OCI-M2 (cell line): ENCODE measurements at regions not wholly inside any gene's neighbourhood (a gene's known extent, or its start where the extent isn't known, plus 50 kb on each side); places are given as distances from the start of the nearest gene placed in this dataset.

Source experiments
- DNase-seq: peaks from one replicate; lab custom pipeline; 2025; ENCODE audit not compliant: unreplicated experiment; lab: John Stamatoyannopoulos, UW

DNA sequence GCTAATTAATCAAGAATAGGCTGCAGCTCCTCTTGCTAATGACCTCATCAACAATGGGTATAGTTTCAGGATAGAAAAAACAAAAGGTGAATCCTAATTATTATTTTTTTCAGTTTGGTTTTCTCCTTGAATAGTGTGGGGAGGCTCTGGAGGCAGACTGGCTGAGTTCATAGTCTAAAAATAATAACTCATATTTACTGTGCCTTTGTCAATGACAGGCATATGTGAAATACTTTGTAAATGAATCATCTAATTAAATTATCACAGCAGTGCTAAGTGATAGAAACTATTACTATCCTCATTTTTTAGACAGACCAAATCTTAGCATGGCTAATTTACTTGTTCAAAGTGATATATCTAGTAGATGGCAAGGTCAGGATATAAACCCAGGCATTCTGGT, 1261.0 kb upstream of the SLC10A2 start:
- DNase-seq, result no peak

DNA sequence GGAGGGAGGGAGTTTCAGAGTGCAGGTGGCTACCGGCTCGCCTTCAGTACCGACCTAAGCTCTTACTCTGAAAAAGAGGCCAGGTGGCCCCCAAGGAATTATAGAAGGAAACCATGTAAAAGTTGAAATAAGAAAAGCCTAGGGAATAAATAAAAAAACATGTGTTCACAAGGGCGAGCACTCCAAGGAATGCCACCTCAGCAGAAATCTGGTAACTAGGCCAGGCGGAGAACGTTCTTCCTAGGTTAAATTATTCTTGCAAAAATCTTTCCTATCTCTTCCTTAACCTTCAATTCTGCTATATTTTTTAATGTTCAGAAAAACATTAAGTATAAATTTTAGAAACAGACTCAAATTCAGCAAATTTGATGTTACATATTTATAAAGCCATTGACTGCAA, 1260.3 kb upstream of the SLC10A2 start:
- no peak for DNase-seq

DNA sequence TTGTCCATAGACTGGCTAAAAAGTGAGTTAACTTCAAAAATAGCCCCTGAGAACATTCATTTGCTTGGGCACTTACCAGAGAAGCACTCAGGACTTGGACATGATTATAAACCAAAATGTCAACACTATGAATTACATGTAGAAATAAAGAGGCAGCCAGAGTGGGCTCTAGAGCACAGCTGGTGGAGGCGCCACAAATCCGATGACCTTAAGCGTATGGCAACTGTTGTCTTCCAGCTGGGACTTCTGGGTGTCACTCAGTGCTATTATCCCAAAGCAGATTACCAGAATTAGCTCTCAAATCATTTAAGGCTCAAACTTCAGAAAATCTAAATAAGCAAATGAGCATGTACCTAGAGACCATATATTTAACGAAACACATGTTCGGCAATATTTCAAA, 1255.5 kb upstream of the SLC10A2 start:
- no peak for DNase-seq

DNA sequence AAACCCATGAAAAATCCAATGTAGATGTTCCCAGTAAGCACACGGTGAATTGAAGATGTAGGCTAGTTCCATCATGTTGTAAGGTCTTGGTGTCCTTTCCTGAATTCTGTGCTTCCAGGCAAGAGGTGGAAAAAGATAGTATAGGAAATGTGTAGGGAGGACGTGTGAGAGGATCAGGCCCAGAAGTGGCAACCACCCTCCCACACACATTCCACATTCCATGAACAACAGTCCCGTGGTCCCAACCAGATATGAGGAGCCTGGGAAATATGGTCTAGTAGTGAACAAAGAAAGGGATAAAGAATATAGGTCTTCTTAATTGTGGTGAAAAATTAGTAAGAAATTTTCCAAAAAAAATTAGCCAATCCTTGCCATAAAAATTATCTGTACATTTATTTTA, 1254.2 kb upstream of the SLC10A2 start:
- no peak for DNase-seq

DNA sequence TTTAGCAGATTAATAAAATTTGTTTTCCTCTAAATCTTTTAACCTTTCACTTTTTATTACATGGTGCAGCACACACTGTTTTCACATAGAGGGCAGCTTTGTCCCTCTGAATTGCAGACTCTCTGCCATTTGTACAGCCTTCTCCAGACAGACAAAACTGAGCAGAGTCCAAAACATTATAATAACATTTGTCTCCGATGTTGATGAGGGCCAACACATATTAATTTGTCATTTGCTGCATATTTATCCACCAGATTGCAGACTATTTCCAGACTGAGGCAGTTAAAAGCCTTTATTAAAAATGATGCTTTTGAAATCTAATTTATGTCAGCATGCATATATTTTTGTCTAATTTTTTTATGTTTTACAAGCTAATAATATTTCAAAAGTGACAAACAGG, 1251.9 kb upstream of the SLC10A2 start:
- DNase-seq, result no peak

DNA sequence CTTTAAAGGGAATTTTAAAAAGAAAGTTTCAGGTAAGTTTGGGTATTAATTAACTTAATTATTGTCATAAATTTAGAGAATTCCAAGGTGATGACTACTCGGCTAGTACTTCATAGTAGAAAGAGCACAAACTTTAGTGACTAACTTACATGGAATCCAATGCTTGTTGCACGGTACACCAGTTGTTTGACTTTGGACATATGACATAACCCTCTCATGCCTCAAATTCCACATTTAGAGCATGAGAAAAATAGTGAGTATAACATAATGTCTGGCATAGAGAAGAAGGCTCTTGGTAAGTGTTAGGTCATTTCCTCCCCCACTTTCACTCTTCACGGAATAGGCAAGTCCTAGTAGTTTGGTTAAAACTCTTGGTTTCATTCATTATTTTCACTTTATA, 1249.4 kb upstream of the SLC10A2 start:
- DNase-seq, result no peak

DNA sequence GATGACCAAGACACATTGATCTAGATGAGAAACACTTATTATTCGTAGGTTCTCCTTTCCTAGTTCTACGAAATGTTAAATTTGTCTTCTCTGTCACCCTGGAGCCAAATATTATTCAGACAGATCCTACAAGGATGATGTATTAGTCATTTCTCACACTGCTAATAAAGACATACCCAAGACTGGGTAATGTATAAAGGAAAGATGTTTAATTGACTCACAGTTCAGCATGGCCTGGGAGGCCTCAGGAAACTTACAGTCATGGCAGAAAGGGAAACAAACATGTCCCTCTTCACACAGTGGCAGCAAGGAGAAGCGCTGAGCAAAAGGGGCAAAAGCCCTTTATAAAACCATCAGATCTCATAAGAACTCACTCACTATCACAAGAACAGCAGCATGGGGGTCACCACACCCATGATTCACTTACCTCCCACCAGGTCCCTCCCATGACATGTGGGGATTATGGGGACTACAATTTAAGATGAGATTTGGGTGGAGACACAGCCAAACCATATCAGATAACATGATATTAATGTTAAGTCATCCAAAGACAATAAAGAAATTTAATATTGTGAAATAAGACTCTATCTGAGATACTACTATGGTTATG, 1248.8 kb upstream of the SLC10A2 start:
- no peak for DNase-seq

DNA sequence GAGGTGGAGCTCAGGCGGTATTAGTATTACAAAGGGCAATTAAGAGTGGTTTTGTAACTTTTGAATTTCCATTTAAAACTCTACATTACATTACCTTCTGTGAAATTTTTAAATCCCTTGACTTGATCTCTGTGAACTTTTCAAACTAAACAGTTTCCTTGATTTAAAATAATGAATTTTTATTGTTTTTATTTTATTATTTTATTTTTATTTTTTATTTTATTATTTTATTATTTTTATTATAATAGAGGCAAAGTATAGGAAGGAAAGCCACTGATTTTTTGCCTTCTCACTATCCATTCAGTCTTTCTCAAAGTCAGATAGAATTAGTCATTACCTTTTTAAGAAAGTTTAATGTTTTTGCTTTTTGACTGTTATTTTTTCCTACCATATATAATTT, 1248.1 kb upstream of the SLC10A2 start:
- no peak for DNase-seq

DNA sequence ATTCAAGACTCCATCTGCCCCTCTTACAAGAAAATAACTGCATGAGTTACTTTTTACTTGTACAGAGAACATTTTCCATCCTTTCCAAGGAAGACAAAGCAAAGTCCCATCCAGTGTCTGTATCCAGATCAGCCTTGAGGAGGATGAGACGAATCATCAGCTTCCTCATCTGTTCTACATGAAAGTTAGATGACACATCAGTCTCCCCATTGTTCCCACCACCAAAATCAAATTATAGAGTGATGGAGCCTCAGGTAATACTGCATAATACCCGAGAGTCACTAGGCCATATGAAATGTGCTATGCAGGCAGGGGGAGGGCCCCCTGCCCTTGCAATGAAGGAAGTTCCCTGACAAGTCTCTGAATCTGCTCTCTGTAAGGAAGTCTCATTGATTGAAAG, 1244.6 kb upstream of the SLC10A2 start:
- DNase-seq, result no peak

DNA sequence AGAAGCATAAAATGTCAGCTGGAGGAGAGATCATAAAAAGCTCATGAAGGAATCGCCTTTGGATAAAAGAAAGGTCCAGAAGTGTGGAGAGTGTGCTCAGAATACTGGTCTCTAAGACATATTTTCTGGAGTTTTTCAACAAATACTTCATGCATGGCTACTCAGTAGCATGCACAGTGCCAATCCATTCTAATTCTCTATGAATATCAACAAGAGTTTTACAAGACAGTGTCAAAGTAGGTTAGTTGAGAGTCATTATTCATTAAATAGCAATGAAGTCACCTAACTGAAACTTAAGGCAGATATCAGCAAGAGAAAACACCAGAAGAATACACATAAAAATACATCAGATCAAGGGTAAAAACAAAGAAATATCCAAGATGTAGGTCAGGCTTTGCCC, 1243.2 kb upstream of the SLC10A2 start:
- no peak for DNase-seq

DNA sequence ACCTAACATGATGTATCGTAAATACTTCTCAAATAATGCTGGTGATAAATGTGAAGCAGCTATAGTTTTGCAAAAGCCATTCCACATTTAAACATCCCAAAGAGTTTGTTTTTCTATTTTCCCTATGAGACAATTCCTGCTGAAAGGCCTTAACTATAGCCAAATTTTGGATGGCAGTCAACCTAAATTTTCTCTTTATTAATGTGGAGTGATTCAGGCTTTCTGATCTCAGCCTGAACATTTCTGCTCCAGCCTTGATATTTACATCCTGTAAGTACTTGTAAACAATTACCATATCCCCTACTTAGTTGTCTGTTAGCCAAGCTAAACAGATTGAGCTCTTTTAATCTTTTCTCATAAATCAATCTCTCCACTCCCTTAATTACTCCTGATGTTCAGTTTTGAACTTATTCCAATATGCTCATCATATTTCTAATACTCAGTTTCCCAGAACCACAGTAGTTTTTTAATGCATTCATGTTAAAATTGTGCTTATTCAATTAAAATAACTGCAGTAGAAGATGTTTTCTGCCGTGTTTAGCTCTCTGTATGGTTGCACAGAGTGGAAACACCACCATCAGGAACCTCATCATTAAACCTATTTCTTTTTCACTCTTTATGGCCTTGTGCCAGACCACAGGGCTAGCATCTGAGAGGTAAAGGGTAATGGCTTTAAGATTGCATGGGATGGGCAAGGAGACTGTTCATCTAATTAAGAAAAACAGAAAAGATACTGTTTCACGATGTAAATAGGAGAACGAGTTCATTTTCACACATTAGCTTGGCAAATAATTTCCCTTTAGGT, 1235.2 kb upstream of the SLC10A2 start:
- no peak for DNase-seq

DNA sequence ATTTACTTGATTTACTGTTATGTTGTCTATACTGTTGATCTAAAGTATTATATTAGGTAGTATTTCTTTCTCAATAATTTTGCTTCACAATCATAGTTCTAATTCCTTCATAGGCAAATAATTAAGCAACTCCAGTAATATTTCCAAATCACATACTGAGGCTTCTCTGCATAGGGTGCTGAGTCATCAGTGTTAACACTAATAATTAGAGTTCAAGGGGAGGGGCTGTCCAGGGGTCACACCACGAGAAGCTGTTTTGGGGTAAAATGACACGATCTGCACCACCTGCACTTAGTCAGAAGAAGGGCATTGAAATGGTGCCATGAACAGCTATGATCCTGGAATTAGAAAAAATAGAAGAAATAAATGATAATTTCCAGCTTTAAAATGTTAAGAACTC, 1230.9 kb upstream of the SLC10A2 start:
- DNase-seq, result no peak

DNA sequence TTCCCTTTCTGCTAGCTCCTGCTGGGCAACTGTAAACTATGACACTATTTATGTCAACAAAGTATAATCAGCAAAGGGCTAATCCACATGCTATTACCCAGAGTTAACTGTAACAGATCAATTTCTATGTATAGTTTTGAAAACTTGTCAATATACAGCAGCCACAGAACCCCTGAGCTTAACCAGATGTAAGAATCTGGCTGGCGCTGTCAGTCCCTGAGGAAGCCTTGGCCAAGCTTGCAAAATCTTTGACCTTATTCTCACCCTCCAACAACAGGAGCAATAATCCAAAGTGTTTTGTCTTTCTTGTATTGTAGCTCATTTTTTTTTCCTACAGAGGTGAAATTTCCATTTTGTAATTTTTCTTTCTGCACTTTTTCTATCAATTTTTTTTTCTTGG, 1230.1 kb upstream of the SLC10A2 start:
- no peak for DNase-seq

DNA sequence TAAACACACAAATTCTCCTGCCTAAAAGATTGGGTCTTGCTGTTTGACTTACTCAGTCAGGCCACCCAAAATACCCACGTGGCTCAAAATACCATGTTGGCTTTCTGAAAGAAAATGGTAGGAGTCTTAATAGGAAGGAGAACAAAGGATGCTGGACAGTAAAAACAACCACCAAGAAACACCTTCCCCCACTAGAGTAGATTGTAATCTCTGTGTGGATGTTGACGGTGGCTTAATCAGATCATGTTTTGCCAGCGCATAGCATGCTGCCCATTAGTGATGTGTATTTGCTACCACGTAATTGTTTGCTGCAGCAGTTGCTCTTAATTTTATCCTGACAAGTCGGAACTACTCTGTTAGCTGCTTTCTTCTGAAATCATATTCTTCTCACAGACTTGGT, 1229.3 kb upstream of the SLC10A2 start:
- no peak for DNase-seq

DNA sequence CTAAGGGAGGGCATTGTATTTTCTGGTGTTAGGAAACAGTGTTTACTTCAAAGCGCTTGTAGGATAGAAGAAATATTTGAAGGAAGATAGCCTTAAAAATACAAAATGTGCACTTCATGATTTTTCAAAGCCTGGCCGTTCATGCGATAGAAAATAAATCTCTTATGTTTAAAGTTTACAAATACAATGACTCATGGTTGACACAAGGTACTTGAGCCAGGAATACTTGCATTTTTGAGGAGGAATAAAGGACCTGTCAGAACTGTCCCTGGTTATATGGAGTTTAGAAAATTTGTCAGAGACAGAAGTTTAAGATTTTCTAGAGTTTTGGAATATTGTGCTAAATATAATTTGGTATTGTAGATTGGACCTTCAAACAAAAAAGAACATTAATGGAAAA, 1223.2 kb upstream of the SLC10A2 start:
- DNase-seq, result no peak

DNA sequence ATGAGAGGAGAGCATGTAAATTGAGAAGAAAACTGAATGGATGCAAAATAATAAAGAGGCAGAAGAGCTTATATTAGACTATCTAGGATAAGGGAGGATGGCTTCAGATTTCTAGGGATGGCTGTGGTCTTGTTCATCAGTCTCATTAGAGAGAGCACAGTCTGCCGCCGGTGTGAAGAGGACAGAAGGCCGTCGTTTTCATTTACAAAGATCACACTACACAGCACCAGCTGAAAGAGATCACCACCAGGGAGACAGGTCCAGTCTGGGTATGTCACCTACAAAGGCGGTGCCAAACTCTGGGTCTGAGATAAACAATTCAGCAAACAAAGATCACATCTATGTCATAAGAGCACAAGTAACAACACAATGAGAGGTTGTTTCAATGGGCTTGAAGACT, 1222.3 kb upstream of the SLC10A2 start:
- DNase-seq, result no peak

DNA sequence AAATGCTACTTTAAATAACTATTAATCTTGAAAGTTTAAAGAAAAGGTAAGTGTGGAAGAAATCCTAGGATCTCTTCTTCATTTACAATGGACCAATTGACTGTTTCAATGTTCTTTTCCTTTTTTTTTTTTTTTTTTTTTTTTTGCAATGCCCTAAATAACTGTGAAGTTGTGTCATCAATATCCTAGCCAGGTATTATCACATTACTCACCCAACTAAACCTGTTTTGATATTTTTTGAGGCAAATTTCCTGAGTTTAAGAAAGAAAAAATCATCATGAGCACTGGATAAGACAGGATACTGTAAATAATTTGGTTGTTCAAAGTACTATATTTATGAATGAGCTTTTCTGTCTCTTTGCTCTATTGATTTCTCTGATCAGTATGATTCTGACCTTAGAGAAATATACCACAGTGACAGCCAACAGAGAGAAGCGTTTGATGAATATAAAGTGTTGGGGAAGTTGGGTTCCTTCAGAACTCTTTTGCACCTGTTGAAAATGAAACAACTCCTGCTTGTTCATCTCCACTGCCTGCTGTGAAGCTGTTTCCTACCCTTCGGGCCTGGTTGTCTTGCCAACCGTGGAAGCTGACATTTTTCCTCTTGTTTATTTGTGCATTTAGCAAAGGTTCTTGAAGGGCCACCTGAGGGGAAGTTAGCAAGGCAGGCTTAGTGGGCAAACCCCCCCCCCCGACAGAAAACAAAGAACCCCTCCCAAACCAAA, 1220.5 kb upstream of the SLC10A2 start:
- DNase-seq, result no peak

DNA sequence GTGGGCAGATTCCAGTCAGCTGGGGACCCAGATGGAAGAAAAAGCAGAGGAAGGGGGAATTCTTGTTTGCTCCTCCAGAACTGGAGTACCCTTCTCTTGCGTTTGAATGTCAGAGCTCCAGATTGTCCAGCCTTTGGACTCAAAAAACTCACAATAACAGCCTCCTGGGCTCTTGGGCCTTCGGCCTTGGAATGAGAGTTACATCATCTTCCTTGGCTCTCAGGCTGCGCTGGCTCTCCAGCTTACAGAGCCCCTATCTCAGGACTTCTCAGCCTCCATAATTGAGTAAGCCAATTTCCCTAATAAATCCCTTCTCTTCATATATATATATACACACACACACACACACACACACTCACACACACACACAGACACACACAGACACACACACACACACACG, 1215.7 kb upstream of the SLC10A2 start:
- no peak for DNase-seq

DNA sequence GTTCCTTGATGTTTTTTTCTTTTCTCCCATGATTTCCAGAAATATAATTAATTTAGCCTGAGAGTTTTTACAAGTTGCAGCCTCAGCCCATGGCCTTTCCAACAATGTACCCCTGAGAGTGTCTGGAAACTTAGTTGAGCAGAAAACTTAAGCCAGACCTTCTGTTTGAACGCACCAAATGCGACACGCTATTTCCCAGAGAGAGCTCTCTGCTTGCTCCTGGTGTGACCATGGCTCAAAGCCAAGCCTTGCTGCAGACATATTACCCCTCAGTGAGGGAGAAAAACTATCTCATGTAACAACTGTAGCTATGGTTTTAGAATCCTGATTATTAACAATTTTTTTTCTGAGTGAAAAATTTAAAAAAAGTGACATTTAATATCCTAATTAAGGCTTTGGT, 1204.5 kb upstream of the SLC10A2 start:
- no peak for DNase-seq

DNA sequence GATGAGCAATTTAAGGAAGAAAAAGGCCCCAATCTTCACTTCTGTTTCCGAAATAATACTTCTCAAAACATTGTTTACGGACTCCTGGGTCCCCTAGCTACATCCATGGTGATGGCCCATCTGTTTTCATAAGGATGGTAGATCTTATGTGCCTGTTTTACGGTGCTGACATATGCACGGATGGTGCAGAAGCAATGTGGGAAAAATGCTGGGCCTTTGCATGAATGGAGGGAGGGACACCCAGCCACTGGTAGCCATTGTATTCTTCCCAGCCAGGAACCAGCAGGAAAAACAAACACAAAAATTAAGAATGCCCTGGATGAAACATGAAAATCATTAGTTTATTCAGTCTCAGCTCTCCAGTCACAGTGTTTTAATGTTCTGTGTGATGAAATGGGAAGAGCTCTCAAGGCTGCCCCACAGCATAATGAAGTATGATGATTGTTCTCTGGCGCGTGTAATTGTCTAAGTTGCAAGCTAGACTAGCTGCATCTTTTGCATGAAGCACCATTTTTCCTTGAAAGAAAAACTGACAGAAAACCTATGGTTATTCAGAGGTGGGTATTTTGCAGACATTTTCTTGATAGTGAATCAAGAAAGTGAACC, 1201.1 kb upstream of the SLC10A2 start:
- DNase-seq, result no peak

DNA sequence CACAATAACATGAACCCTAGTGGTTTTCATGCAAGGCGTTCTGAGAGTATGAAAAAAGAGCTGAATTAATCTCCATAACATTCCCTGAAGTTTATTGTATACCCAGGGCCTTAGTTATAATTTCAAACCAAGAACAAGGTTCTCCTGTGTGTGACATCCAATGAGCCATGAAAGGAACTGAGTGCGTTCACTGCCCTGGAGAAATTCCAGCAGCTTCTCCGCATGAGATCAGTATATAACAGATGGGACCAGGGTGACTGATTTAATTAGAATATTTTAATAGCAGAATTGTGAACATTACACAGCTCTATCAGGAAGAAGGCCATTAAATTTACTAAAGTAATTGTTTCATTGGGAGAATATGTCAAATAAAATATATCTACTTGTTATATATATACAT, 1190.5 kb upstream of the SLC10A2 start:
- DNase-seq, result no peak
